ENCODE measurements at regions not wholly inside any gene's neighbourhood (a gene's known extent, or its start where the extent isn't known, plus 50 kb on each side); places are given as distances from the start of the nearest gene placed in this dataset.
"Not testable (repeated sequence)": the region's sequence is repeated elsewhere in the genome, so short reads cannot be mapped to it uniquely, and the experiment has no call there.

GRCh38 chr1:90864681-90865080 is 147.6 kb upstream of the BARHL2 start:
- DNase-seq, result no peak

- no peak for DNase-seq
These were observed 145.7 kb upstream of the BARHL2 start for GRCh38 chr1:90862782-90863181.

GRCh38 chr1:90861421-90861820 is 144.3 kb upstream of the BARHL2 start:
- not testable (repeated sequence) for DNase-seq

- no peak for DNase-seq
These were observed 139.4 kb upstream of the BARHL2 start for GRCh38 chr1:90856463-90857007.

- DNase-seq, result no peak
These were observed 137.4 kb upstream of the BARHL2 start for GRCh38 chr1:90854397-90854924.

GRCh38 chr1:90851711-90852050 is 134.6 kb upstream of the BARHL2 start:
- no peak for DNase-seq

GRCh38 chr1:90850898-90851710 is 134.0 kb upstream of the BARHL2 start:
- peak; percentile 84 for DNase-seq

- no peak for DNase-seq
These were observed 133.2 kb upstream of the BARHL2 start for GRCh38 chr1:90850181-90850897.

GRCh38 chr1:90841473-90841872 is 124.4 kb upstream of the BARHL2 start:
- no peak for DNase-seq

GRCh38 chr1:90840352-90840751 is 123.2 kb upstream of the BARHL2 start:
- no peak for DNase-seq

- no peak for DNase-seq
These were observed 122.2 kb upstream of the BARHL2 start for GRCh38 chr1:90839323-90839722.

GRCh38 chr1:90838720-90839119 is 121.6 kb upstream of the BARHL2 start:
- DNase-seq, result no peak

GRCh38 chr1:90837420-90837819 is 120.3 kb upstream of the BARHL2 start:
- no peak for DNase-seq

- no peak for DNase-seq
These were observed 119.2 kb upstream of the BARHL2 start for GRCh38 chr1:90836345-90836679.

- no peak for DNase-seq
These were observed 118.7 kb upstream of the BARHL2 start for GRCh38 chr1:90835661-90836344.

GRCh38 chr1:90834886-90835660 is 118.0 kb upstream of the BARHL2 start:
- no peak for DNase-seq

- no peak for DNase-seq
These were observed 117.3 kb upstream of the BARHL2 start for GRCh38 chr1:90834354-90834885.

GRCh38 chr1:90833466-90834110 is 116.5 kb upstream of the BARHL2 start:
- no peak for DNase-seq

- no peak for DNase-seq
These were observed 114.8 kb upstream of the BARHL2 start for GRCh38 chr1:90831910-90832309.

- no peak for DNase-seq
These were observed 109.7 kb upstream of the BARHL2 start for GRCh38 chr1:90826834-90827233.

GRCh38 chr1:90826024-90826423 is 108.9 kb upstream of the BARHL2 start:
- DNase-seq, result no peak

GRCh38 chr1:90824551-90824950 is 107.4 kb upstream of the BARHL2 start:
- no peak for DNase-seq
